ENCODE measurements at regions not wholly inside any gene's neighbourhood (a gene's known extent, or its start where the extent isn't known, plus 50 kb on each side); places are given as distances from the start of the nearest gene placed in this dataset.

GRCh38 chr2:41579806-41580205 lies 468.0 kb upstream of the PKDCC start:
- no peak overlapping the region for H3K4me3 ChIP-seq (ENCODE audit: low read depth, low read length)
- no peak for TF ChIP-seq CTCF (IDR thresholded peaks at IDR 0.05; ENCODE audit: insufficient read depth, low read depth, low read length, missing control alignments)
- DNase-seq (ENCODE audit: low read depth): no peak

- no peak for DNase-seq (ENCODE audit: low read depth)
- no peak for TF ChIP-seq CTCF (IDR thresholded peaks at IDR 0.05; ENCODE audit: insufficient read depth, low read depth, low read length, missing control alignments)
These were observed 467.0 kb upstream of the PKDCC start for GRCh38 chr2:41580806-41581205.

GRCh38 chr2:41595240-41595639 lies 452.6 kb upstream of the PKDCC start:
- no peak overlapping the region for H3K4me3 ChIP-seq (ENCODE audit: low read depth, low read length)
- DNase-seq (ENCODE audit: low read depth): no peak
- no peak for TF ChIP-seq CTCF (IDR thresholded peaks at IDR 0.05; ENCODE audit: insufficient read depth, low read depth, low read length, missing control alignments)

More at GRCh38 chr2:41580806-41581205, 467.0 kb upstream of the PKDCC start:
- H3K4me3 ChIP-seq (ENCODE audit: low read depth, low read length): no peak overlapping the region

- no peak overlapping the region for H3K4me3 ChIP-seq (ENCODE audit: low read depth, low read length)
- no peak for TF ChIP-seq CTCF (IDR thresholded peaks at IDR 0.05; ENCODE audit: insufficient read depth, low read depth, low read length, missing control alignments)
- no peak for DNase-seq (ENCODE audit: low read depth)
These were observed 450.1 kb upstream of the PKDCC start for GRCh38 chr2:41597680-41598079.

- DNase-seq (ENCODE audit: low read depth): no peak
- no peak for TF ChIP-seq CTCF (IDR thresholded peaks at IDR 0.05; ENCODE audit: insufficient read depth, low read depth, low read length, missing control alignments)
- no peak overlapping the region for H3K4me3 ChIP-seq (ENCODE audit: low read depth, low read length)
These were observed 449.5 kb upstream of the PKDCC start for GRCh38 chr2:41598161-41598894.

- TF ChIP-seq CTCF (IDR thresholded peaks at IDR 0.05; ENCODE audit: insufficient read depth, low read depth, low read length, missing control alignments): no peak
- H3K4me3 ChIP-seq (ENCODE audit: low read depth, low read length): no peak overlapping the region
- no peak for DNase-seq (ENCODE audit: low read depth)
These were observed 447.4 kb upstream of the PKDCC start for GRCh38 chr2:41600460-41600859.

- no peak for TF ChIP-seq CTCF (IDR thresholded peaks at IDR 0.05; ENCODE audit: insufficient read depth, low read depth, low read length, missing control alignments)
- no peak for DNase-seq (ENCODE audit: low read depth)
These were observed 445.5 kb upstream of the PKDCC start for GRCh38 chr2:41602341-41602740.

More at GRCh38 chr2:41602341-41602740, 445.5 kb upstream of the PKDCC start:
- no peak overlapping the region for H3K4me3 ChIP-seq (ENCODE audit: low read depth, low read length)

All from GM12865 (cell line).